ENCODE measurements at regions not wholly inside any gene's neighbourhood (a gene's known extent, or its start where the extent isn't known, plus 50 kb on each side); places are given as distances from the start of the nearest gene placed in this dataset.

DNA sequence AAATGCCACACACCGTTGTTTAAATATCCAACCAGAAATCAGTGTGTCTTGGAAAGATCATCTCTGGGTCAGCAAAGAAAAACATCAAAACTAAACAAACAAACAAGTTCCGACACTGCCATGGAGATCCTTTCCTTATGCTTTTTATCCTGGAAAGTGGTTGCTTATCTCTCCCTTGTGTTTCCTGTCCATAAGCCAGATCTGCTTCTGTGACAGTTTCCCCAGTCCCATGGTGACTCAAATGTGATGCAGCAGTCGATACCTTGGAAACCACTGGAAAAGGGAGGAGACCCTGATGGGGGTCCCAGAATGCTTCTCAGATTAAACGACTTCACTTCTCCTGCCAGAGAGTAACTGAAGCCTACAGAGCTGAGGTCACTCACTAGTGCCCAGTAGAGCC lies 94.7 kb downstream of the DMRTA2 start:
- Histone ChIP-seq H3K79me2 (ENCODE audit: insufficient read depth, low read length) (no peaks in the 10 kb centered on the region), H3K36me3 (ENCODE audit: control insufficient read depth in 1 of 2, insufficient read depth in 2 of 2, low read length in 2 of 2) (no peaks in the 10 kb centered on the region), H3K4me1 (ENCODE audit: control insufficient read depth in 1 of 2, insufficient read depth in 2 of 2, low read length in 2 of 2) (peaks cover 3 to 9% of the 10 kb centered on the region in 2 experiments; a peak in 2 of 4 replicates), H3K9me2 (ENCODE audit: insufficient read depth) (no peaks in the 10 kb centered on the region), H4K20me1 (ENCODE audit: insufficient read depth) (no peaks in the 10 kb centered on the region; the same call in 1 of the 2 replicates), H3K4me3 (replicated peaks in 1 of 2; ENCODE audit: low read depth in 1 of 2, low read length in 2 of 2) (no peak overlapping the region), H2AFZ (ENCODE audit: low read depth, low read length, poor library complexity, severe bottlenecking) (no peak overlapping the region), H3K9me3 (ENCODE audit: control insufficient read depth in 1 of 2, insufficient read depth in 1 of 2, low read depth in 1 of 2, low read length in 2 of 2) (no peaks in the 10 kb centered on the region), H3K4me2 (ENCODE audit: low read length) (no peak overlapping the region), H3K27ac (ENCODE audit: low read depth, low read length) (no peak overlapping the region), H3K27me3 (ENCODE audit: insufficient read depth, low read length) (peaks cover 41% of the 10 kb centered on the region; the same call in 1 of the 2 replicates), H3K9ac (ENCODE audit: low read length) (no peak overlapping the region)
- TF ChIP-seq FOSL1 (IDR thresholded peaks at IDR 0.05; ENCODE audit: low read depth), result no peak
- no peak for TF ChIP-seq ZBTB33 (IDR thresholded peaks at IDR 0.05; ENCODE audit: extremely low read depth, insufficient replicate concordance, low read length)
- TF ChIP-seq ATF3 (IDR thresholded peaks at IDR 0.05), result no peak
- no peak for TF ChIP-seq CTCF (IDR thresholded peaks at IDR 0.05 in 2 of 3, conservative IDR thresholded peaks at IDR 0.05 in 1 of 3; ENCODE audit: borderline replicate concordance in 1 of 3, insufficient read depth in 1 of 3, low read depth in 2 of 3, low read length in 2 of 3)
- no peak for TF ChIP-seq TCF7L2 (IDR thresholded peaks at IDR 0.05; ENCODE audit: borderline replicate concordance, extremely low read depth, insufficient read depth, insufficient read length)
- TF ChIP-seq ZFX (IDR thresholded peaks at IDR 0.05), result no peak
- no peak for TF ChIP-seq CBX3 (IDR thresholded peaks at IDR 0.05; ENCODE audit: low read depth)
- POLR2A ChIA-PET, result no interaction called here
- CTCF ChIA-PET, result no interaction called here
- intact Hi-C loops (cut with micrococcal nuclease), result no loop called here
- no peak for ATAC-seq
- BruUV-seq (replicated peaks), result no TSS peak
- no peak for DNase-seq (ENCODE audit: low read depth, low spot score)
- RAD21 ChIA-PET (ENCODE audit: low non-redundant PET in 1 of 2, low total read pairs in 2 of 2, uncharacterized antibody in 2 of 2, unreplicated experiment in 2 of 2), result no interaction called here
